A549 (cell line): ENCODE measurements at regions not wholly inside any gene's neighbourhood (a gene's known extent, or its start where the extent isn't known, plus 50 kb on each side); places are given as distances from the start of the nearest gene placed in this dataset.

ENCODE experiments used
- BHLHE40 ChIP-seq: IDR thresholded peaks from 2 replicates; pipeline ENCODE4 v1.6.1; 2012; ENCODE audit warnings: low read depth, low read length, inconsistent platforms
- CEBPB ChIP-seq, 2 experiments: fragments of >200 bp in 1 of 2; sonication (Bioruptor Twin) in 1 of 2; formaldehyde crosslinking in 1 of 2; IDR thresholded peaks; 2 replicates each; pipeline ENCODE4 v1.6.1; 2012 to 2016
- EP300 ChIP-seq, 2 experiments: fragments of >200 bp; sonication (Bioruptor Twin); formaldehyde crosslinking; IDR thresholded peaks; 2 replicates in 1 of 2; 3 replicates in 1 of 2; pipeline ENCODE4 v1.6.1; 2016 to 2017
- GATA3 ChIP-seq: IDR thresholded peaks from 2 replicates; pipeline ENCODE4 v1.6.1; 2012; ENCODE audit warnings: borderline replicate concordance
- MYC ChIP-seq: IDR thresholded peaks from 2 replicates; pipeline ENCODE4 v1.6.1; 2012; ENCODE audit warnings: mild to moderate bottlenecking, inconsistent platforms, low read length, improper control_type of control experiment, borderline replicate concordance
- POLR2A ChIP-seq: IDR thresholded peaks from 2 replicates; pipeline ENCODE4 v1.6.1; 2012; ENCODE audit warnings: mild to moderate bottlenecking, low read length
- RFX5 ChIP-seq: fragments of 450-650 bp; IDR thresholded peaks from 2 replicates; pipeline ENCODE4 v1.7.1; 2014; ENCODE audit warnings: antibody characterized with exemption, mild to moderate bottlenecking, moderate library complexity
- ZFP36 ChIP-seq: fragments of 450-650 bp; IDR thresholded peaks from 2 replicates; pipeline ENCODE4 v1.6.1; 2014; ENCODE audit warnings: borderline replicate concordance; ENCODE audit not compliant: partially characterized antibody
- ZSCAN20 ChIP-seq: fragments of 250-450 bp; sonication (Bioruptor Pico); IDR thresholded peaks from 2 replicates; pipeline ENCODE4 v1.8.0; 2022; ENCODE audit warnings: mild to moderate bottlenecking, moderate library complexity
- TF ChIP-seq, protein P1 (sequence below): fragments of >200 bp; sonication (Bioruptor Twin); formaldehyde crosslinking; IDR thresholded peaks from 3 replicates; pipeline ENCODE4 v1.5.1; 2016

DNA sequence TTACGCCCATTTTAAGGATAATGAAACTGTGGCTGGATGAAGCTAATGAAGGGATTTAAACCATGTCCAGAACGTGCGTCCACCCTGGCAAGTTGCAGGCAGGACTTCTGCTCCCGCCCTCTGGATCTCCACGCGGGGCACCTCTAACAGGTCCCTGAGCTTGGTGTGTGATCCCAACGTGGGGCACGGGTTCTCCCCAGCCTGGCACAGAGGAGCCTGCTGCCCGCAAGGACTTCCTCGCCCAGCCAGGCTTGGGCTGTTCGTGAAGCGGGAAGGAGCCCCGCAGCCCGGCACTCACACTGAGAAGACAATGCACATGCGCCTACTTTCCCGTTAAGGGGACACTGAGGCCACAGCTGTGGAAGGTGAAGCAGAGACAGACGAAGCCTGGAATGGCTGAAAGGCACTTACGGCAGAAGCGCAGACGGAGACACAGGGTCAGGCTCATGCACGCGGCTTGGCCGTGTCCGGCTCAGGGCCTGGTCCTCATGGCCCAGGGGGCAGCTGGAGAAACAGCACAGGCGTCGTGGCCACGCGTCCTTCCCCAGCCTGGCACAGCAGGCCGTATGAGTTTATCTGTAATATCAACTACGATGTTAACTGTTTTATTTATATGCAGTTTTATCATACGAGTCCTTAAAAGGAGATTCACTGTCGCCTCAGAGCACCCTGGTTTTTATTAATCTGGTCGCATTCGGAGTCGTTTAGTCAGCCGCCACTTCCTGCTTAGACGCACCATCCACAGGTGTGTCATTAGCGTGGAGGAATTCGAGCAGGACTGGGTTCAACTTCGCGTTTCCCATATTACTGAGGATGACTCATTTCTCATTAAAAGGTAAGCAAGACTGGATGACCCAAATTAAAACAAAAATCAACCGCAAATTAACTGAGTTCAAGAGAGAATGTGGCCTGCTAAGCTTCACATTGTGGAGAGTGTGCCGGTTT is 835.9 kb downstream of the GALR1 start:
- TF ChIP-seq, protein P1, sequence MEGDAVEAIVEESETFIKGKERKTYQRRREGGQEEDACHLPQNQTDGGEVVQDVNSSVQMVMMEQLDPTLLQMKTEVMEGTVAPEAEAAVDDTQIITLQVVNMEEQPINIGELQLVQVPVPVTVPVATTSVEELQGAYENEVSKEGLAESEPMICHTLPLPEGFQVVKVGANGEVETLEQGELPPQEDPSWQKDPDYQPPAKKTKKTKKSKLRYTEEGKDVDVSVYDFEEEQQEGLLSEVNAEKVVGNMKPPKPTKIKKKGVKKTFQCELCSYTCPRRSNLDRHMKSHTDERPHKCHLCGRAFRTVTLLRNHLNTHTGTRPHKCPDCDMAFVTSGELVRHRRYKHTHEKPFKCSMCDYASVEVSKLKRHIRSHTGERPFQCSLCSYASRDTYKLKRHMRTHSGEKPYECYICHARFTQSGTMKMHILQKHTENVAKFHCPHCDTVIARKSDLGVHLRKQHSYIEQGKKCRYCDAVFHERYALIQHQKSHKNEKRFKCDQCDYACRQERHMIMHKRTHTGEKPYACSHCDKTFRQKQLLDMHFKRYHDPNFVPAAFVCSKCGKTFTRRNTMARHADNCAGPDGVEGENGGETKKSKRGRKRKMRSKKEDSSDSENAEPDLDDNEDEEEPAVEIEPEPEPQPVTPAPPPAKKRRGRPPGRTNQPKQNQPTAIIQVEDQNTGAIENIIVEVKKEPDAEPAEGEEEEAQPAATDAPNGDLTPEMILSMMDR: no peak
- no peak for TF ChIP-seq EP300 (IDR thresholded peaks at IDR 0.05)
- no peak for TF ChIP-seq CEBPB (IDR thresholded peaks at IDR 0.05)
- no peak for TF ChIP-seq GATA3
- no peak for TF ChIP-seq ZSCAN20 (CRISPR knock-in tag)
- TF ChIP-seq MYC: no peak
- TF ChIP-seq BHLHE40: no peak
- TF ChIP-seq ZFP36: no peak
- no peak for TF ChIP-seq RFX5
- TF ChIP-seq POLR2A: no peak
